Body of pancreas (tissue), 4 donors: ENCODE measurements at regions not wholly inside any gene's neighbourhood (a gene's known extent, or its start where the extent isn't known, plus 50 kb on each side); places are given as distances from the start of the nearest gene placed in this dataset.

Source experiments
- POLR2A ChIP-seq, 3 donors: fragments of 450-650 bp; IDR thresholded peaks; one replicate each; pipeline ENCODE4 v1.6.1; 2016; ENCODE audit warnings: antibody characterized with exemption in 3 of 3, mild to moderate bottlenecking in 2 of 3
- TF ChIP-seq, protein P1 (sequence below), 7 experiments: fragments of 450-650 bp in 4 of 7; fragments of 200-600 bp in 3 of 7; sonication (generic) in 3 of 7; IDR thresholded peaks; one replicate each; pipeline ENCODE4 v1.5.1; 2016 to 2019; ENCODE audit warnings: antibody characterized with exemption in 7 of 7

DNA sequence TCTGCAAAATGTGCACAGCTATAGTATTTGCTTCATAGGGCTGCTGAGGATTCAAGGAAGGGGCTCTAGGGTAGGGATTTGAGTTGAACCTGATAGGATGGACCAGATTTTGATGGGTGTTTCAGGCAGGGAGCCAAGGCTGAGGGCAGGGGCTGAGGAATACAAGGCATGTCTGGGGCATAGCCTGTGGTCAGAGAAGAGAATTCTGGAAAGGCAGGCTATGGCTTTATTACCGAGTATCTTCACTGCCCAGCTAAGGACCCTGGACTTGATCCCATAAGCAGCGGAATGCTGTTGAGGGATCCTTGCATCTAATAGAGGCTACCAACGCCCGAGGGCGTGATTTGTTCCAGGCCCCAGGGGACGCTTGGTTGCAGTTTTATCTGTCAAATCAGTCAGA is 193.0 kb upstream of the TLE3 start:
- TF ChIP-seq POLR2A (IDR thresholded peaks at IDR 0.05), result no peak
- TF ChIP-seq, protein P1, sequence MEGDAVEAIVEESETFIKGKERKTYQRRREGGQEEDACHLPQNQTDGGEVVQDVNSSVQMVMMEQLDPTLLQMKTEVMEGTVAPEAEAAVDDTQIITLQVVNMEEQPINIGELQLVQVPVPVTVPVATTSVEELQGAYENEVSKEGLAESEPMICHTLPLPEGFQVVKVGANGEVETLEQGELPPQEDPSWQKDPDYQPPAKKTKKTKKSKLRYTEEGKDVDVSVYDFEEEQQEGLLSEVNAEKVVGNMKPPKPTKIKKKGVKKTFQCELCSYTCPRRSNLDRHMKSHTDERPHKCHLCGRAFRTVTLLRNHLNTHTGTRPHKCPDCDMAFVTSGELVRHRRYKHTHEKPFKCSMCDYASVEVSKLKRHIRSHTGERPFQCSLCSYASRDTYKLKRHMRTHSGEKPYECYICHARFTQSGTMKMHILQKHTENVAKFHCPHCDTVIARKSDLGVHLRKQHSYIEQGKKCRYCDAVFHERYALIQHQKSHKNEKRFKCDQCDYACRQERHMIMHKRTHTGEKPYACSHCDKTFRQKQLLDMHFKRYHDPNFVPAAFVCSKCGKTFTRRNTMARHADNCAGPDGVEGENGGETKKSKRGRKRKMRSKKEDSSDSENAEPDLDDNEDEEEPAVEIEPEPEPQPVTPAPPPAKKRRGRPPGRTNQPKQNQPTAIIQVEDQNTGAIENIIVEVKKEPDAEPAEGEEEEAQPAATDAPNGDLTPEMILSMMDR (IDR thresholded peaks at IDR 0.05), result no peak
